T-helper 9 cell (primary cell): ENCODE measurements at regions not wholly inside any gene's neighbourhood (a gene's known extent, or its start where the extent isn't known, plus 50 kb on each side); places are given as distances from the start of the nearest gene placed in this dataset.
"Not testable (repeated sequence)": the region's sequence is repeated elsewhere in the genome, so short reads cannot be mapped to it uniquely, and the experiment has no call there.

Experiments used
- DNase-seq: peaks from one replicate; pipeline ENCODE4 v3.0.0-alpha.2; 2020

GRCh38 chr11:11715075-11715474 is 93.3 kb upstream of the GALNT18 start:
- DNase-seq = not testable (repeated sequence)

- no peak for DNase-seq
These were observed 88.8 kb upstream of the GALNT18 start for GRCh38 chr11:11710556-11710955.

- no peak for DNase-seq
These were observed 87.8 kb upstream of the GALNT18 start for GRCh38 chr11:11709447-11710239.

- no peak for DNase-seq
These were observed 86.5 kb upstream of the GALNT18 start for GRCh38 chr11:11708256-11708655.

- no peak for DNase-seq
These were observed 84.2 kb upstream of the GALNT18 start for GRCh38 chr11:11706028-11706427.

- DNase-seq = no peak
These were observed 82.1 kb upstream of the GALNT18 start for GRCh38 chr11:11703885-11704284.

- no peak for DNase-seq
These were observed 79.3 kb upstream of the GALNT18 start for GRCh38 chr11:11701070-11701469.

GRCh38 chr11:11697796-11698195 is 76.0 kb upstream of the GALNT18 start:
- DNase-seq = no peak

GRCh38 chr11:11691296-11692151 is 69.7 kb upstream of the GALNT18 start:
- DNase-seq = no peak

- DNase-seq = no peak
These were observed 59.7 kb upstream of the GALNT18 start for GRCh38 chr11:11681536-11681935.

- no peak for DNase-seq
These were observed 56.0 kb upstream of the GALNT18 start for GRCh38 chr11:11677672-11678356.

- DNase-seq = no peak
These were observed 53.9 kb upstream of the GALNT18 start for GRCh38 chr11:11675671-11676181.

- no peak for DNase-seq
These were observed 51.0 kb upstream of the GALNT18 start for GRCh38 chr11:11672789-11673188.

- DNase-seq = no peak
These were observed 50.3 kb upstream of the GALNT18 start for GRCh38 chr11:11672101-11672500.
